ENCODE measurements at regions not wholly inside any gene's neighbourhood (a gene's known extent, or its start where the extent isn't known, plus 50 kb on each side); places are given as distances from the start of the nearest gene placed in this dataset.
"Not testable (repeated sequence)": the region's sequence is repeated elsewhere in the genome, so short reads cannot be mapped to it uniquely, and the experiment has no call there.

DNA sequence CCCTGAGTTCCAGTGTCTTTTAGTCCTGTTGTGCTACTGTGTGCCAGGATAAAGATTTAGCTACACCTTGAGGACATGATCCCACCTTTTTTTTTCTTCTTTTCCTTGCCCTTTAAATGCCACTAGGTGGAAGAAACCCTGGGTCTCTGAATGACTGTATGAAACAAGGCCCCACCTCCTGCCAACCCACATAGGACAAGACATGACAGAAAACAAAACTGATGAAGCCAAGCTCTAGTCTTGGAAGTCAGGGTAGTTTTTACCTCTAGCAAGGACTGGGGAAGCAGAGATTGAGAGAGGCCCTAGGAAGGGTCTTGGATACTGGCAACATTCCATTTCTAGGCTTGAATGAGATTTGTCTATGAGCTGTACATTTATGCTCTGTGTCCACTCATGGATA lies 410.7 kb downstream of the MIAT start:
- no peak for DNase-seq

DNA sequence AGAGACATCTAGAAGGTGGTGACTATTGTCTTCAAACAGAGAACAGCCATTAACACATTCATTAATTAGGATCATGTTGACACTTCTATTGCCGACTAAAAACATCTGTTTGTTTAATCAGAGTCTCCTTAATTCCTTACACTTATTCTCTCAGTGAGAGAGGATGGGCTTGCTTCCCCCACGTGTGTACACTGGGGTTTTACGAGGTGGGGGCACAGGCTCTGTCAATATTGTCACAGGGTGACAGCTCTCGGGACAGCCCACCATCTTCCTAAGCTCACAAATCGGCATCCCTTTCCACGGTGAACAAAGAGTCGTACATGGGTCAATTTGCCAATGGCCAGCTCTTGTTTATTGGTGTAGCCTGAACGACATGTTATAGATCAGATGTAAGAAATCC lies 413.2 kb downstream of the MIAT start:
- no peak for DNase-seq

DNA sequence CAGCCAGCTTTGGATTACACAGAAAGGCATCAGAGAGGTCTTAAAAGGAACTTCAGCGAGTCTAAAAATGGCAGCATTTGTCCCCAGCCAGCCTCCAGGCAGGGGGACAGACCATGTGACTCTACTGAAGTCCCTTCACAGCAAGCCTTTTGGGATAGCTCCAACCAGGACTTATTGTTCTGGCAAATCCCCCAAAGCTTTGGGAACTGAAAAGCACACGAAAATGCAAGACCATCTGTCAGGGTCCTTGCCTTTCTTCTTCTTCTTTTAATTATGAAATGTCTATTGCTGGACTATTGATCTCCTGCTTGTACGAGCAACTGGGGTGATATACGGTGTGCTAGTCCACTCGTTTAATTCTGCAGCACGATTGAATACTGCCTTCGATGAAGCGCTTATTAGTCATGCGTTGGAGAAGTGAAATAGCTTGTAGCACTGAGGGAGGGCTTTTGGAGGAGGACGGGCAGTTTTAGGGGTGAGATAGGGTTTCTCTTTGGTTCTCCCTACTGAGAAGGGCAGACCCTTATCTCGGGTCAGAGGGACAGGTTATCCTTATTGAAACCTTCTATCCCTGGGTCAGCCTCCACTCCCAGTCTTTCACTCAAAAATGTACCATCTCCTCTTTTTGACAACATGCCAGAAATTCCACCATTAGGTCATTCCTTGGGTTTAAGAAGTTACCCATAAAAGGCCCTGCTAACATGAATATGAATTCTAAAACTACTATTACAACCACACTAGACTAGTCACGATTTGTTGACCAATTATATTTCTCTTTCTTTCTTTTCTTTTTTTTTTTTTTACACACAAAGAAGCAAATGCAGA lies 416.4 kb downstream of the MIAT start:
- DNase-seq: no peak

DNA sequence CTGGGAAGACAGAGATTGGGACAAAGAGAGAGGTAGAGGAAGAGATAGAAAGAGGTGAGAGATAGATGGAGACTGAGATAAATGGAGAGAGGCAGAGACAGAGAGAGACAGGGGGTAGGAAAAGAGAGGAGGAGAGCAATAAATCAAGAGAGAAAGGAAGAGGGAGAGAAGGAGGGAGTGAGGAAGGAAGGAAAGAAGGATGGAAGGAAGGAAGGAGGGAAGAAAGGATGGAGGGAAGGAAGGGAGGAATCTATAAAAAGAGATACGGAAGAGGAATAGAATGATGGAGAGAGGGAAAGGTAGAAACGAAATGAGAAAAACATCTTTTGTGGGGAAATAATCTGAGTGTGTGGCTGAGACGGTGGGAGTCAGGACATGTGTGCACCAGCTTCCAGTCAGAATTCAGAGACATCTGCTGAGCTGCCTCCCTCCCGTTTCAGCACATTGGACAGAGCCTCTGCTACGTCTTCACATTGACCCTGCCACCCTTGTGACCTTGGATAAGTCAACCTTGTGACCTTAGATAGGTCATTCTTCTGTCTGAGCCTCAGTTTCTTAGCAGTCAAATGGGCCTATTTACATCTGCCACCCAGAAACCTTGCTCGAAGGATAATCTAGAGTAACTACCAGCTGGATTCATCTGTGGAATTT lies 417.8 kb downstream of the MIAT start:
- peak in 2 of 3 donors; percentile 14 to 31 for DNase-seq

GRCh38 chr22:27075891-27076290 lies 418.5 kb downstream of the MIAT start:
- no peak for DNase-seq

GRCh38 chr22:27078064-27078463 lies 420.7 kb downstream of the MIAT start:
- not testable (repeated sequence) for DNase-seq

- no peak for DNase-seq
These were observed 422.7 kb downstream of the MIAT start for GRCh38 chr22:27080036-27080578.

DNA sequence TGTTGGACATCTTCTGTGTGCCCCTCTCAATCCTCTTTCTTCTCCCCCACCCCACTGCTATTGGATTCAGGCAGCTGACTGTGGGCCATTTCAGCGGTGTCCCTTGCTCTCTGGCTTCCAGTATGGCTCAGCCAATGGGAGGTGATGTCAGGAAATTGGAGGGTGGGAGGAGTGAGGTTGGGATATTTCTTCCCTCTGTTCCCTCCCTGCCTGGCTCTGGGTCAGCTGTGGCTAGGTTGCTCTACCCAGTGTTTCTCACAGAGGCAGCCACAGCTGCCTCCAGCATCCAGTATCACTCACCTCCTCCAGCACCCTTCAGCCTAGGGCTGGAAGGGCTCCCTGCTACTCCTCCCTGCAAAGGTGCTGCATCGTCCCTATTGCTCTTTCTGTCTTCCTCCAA lies 423.5 kb downstream of the MIAT start:
- no peak for DNase-seq

DNA sequence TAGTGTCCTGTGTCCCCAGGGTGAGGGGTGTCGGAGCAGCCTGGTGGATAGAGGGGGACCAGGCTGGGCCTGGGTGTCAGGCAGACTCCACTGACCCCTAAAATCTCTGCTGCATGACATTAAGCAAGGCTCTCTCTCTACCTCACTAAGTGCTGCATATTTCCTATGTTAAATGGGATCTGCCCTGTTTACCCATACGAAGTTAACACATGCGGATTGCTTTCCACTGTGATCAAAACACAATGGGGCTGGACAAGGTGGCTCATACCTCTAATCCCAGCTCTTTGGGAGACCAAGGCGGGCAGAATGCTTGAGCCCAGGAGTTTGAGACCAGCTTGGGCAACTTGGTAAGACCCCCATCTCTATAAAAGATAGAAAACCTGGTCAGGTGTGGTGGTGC lies 426.2 kb downstream of the MIAT start:
- no peak for DNase-seq

DNA sequence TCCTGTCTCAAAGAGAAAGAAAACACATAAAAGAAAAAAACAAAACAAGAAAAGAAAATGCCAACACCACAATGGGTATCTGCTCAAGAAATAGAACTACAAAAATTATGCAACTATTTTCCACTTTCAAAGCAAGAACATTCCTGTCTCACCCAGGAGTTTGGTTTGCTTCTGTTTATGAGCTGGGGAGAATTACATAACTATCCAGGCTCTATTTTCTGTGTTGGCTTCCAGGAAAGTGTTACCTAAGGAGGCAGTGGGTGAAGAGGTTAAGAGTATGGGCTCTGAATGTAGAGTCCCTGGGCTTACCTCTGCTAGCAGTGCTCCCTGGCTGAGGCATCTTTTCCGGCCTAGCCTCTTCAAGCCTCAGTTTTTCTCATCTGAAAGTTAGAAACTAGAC lies 426.7 kb downstream of the MIAT start:
- no peak for DNase-seq

DNA sequence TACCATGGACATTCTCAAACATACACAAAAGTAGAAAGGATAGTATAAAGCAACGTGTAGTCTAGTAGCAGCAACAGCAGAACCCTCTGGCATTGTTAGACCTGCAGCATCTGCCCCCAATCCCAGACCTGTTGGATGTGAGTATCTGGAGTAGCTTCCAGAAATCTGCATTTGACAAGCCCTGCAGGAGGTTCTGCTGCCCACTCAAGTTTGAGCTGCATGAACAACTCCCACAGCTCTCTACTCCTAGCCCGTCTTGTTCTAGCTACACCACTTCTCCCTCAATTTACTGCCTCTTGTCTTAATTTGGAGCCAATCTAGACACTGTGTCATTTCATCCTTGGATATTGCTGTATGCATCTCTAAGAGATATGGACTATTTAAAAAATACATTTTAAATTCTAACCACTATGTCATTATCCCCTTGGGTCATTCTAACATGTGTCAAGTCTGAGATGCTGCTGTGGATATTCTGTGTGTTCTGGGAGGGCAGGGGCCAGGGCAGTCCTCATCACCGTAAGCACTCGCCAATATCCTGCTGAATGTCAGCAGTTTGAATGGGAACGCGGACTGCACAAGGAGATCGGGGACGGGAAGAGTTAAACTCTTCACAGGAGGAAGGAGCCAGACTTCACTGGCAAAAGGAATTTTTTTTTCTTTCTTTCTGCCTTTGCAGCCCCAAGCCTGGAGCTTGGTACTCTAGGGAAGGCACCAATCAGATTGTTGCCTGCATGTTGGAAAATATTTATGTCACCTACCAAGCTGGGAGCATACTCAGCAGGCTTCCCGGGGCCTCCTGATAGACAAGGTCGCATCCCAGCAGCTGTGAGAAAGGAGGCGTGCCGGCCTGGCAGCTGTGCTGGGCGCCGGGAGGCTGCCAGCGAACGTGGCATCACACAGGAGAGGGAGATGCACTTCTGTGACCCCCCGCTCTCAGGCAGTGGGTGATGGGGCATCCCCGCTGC lies 429.0 kb downstream of the MIAT start:
- no peak for DNase-seq

- no peak for DNase-seq
These were observed 429.7 kb downstream of the MIAT start for GRCh38 chr22:27087051-27087450.

GRCh38 chr22:27088026-27088425 lies 430.6 kb downstream of the MIAT start:
- no peak for DNase-seq

DNA sequence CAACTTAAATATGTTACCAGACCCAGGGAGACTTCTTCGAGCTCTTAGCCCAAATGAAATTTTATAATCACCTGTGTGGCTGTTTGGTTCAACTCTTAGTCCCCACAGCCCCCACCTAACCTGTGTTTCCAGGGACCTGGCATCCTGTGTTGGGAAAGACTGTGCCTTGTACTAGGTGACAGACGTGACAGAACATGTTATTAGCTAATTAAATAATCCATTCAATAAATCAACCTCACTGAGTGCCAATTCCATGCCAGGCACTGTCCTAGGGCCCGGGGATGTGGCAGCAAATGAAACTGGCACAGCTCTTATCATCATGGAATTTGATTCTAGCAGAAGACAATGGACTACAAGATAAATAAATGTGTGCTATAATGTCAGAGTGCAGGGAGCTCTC lies 431.9 kb downstream of the MIAT start:
- DNase-seq: no peak

DNA sequence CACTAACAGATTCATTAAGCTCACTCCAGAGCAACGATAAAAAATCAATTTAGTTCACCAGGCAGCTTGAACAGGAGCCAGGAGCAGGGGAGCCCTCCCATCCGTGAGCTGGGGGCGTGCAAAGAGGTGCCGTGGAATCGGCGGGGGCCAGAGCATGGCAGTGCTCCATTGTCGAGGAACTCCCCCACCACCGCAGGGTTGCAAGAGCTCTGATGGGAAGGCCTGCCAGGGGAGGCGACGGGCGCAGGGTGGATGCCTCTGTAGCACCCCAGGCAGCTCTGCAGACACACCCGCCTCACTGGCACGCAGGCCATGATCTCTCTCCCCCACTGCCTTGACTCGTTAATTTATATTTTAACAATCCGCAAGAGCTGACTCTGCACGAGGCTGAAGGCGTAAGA lies 433.2 kb downstream of the MIAT start:
- DNase-seq: no peak

DNA sequence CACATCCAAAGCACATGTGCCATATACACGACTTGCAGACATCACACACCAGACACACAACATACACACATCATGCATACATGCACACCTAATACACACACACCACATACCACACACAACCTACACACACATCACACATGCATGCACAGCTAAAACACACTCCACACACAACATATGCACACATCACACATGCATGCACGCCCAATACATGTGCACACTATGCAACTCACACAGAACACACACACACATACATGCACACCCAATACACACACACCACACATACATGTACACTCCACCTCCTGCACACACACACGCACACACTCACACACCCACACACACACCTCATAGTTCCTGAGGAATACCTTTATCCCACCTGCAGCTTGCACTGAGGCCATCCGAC lies 436.0 kb downstream of the MIAT start:
- DNase-seq: no peak

GRCh38 chr22:27094633-27095308 lies 437.4 kb downstream of the MIAT start:
- DNase-seq: no peak

DNA sequence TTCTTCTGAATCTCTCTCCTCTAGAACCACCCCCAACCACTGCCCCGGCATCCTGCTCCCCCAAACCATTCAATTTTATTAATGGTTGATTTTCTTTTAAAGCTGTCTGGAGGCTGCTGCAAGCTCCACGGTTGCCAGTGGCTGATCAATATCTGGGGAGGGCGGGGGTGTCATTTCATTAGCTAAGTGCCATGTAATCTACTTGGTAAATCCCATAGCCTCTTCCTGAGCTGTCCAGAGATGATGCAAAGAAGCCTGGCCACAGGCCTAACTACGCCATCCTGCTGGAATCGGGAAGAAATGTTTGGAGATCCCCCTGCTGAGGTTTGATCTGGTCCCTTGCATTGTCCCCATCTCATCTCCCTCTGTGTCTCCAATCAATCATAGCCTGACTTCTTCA lies 440.1 kb downstream of the MIAT start:
- DNase-seq: no peak

DNA sequence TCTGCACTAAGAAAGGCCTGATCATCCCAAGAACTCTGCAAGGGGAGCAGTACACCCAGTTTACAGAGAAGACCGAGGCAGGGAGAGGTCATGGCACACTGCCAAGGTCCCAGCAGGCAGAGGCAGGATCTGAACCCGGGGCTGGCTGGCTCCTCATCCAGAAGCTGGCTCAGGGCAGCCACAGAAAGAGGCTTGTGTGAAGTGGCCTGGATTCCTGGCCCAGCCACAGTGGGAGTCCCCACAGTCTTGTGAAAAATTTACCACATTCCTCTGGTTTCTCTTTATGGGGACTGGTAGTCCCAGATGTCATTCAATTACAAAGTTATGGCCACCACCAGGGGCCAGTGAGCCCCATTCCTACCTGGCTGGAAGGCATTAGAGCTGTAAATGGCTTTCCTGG lies 440.5 kb downstream of the MIAT start:
- no peak for DNase-seq

GRCh38 chr22:27099946-27100722 lies 442.7 kb downstream of the MIAT start:
- no peak for DNase-seq

GRCh38 chr22:27100789-27101188 lies 443.4 kb downstream of the MIAT start:
- DNase-seq: no peak

DNA sequence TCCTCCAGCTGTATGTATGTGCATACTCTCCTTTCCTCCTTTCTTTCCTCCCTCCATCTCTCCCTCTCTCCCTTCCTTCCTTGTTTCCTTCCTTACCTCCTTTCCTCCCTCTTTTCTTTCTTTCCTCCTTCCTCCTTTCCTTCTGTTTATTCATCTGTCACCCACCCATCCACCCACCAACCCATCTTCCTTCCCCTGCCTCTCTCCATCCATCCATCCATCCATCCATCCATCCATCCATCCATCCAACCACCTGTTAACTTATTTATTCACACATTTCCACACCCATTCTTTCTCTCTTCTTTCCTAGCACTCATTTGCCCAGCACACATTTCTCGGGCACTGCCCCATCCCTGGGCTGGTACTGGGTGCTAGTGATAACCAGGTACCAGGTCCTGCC lies 443.9 kb downstream of the MIAT start:
- DNase-seq: no peak

All from suppressor macrophage treated with lipopolysaccharide for 1 hour (primary cell).